ENCODE measurements at regions not wholly inside any gene's neighbourhood (a gene's known extent, or its start where the extent isn't known, plus 50 kb on each side); places are given as distances from the start of the nearest gene placed in this dataset.

DNA sequence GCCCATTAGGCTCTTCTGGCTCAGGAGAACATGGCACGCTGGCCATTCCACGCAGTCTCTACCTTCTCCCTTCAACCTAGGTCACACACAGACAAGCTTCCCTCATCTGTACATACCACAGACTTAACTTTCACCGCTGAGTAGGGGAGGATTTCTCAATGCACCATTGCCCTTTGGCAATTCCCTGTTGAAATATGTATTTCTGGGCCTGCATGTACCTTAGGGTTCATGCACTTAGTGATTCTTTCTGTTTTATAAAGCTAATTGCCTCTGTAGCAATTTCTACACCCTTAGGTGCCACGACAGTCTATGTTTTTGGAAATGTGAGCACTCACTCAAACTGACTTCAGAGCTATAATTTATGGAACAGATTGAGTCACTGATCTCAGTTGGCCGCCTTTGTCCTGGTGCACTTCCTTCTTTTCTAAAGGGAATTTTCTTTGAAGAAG, 253.8 kb upstream of the PRDM1 start:
- TF ChIP-seq, protein P1, sequence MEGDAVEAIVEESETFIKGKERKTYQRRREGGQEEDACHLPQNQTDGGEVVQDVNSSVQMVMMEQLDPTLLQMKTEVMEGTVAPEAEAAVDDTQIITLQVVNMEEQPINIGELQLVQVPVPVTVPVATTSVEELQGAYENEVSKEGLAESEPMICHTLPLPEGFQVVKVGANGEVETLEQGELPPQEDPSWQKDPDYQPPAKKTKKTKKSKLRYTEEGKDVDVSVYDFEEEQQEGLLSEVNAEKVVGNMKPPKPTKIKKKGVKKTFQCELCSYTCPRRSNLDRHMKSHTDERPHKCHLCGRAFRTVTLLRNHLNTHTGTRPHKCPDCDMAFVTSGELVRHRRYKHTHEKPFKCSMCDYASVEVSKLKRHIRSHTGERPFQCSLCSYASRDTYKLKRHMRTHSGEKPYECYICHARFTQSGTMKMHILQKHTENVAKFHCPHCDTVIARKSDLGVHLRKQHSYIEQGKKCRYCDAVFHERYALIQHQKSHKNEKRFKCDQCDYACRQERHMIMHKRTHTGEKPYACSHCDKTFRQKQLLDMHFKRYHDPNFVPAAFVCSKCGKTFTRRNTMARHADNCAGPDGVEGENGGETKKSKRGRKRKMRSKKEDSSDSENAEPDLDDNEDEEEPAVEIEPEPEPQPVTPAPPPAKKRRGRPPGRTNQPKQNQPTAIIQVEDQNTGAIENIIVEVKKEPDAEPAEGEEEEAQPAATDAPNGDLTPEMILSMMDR (IDR thresholded peaks at IDR 0.05): no peak
- TF ChIP-seq HDAC2 (IDR thresholded peaks at IDR 0.05) (no peak), POLR2A (IDR thresholded peaks at IDR 0.05; ENCODE audit: low read length) (no peak), EP300 (IDR thresholded peaks at IDR 0.05) (no peak), ZC3H11A (IDR thresholded peaks at IDR 0.05) (no peak)
- TF ChIP-seq, protein P2, sequence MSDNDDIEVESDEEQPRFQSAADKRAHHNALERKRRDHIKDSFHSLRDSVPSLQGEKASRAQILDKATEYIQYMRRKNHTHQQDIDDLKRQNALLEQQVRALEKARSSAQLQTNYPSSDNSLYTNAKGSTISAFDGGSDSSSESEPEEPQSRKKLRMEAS (IDR thresholded peaks at IDR 0.05): no peak
- TF ChIP-seq, protein P3, sequence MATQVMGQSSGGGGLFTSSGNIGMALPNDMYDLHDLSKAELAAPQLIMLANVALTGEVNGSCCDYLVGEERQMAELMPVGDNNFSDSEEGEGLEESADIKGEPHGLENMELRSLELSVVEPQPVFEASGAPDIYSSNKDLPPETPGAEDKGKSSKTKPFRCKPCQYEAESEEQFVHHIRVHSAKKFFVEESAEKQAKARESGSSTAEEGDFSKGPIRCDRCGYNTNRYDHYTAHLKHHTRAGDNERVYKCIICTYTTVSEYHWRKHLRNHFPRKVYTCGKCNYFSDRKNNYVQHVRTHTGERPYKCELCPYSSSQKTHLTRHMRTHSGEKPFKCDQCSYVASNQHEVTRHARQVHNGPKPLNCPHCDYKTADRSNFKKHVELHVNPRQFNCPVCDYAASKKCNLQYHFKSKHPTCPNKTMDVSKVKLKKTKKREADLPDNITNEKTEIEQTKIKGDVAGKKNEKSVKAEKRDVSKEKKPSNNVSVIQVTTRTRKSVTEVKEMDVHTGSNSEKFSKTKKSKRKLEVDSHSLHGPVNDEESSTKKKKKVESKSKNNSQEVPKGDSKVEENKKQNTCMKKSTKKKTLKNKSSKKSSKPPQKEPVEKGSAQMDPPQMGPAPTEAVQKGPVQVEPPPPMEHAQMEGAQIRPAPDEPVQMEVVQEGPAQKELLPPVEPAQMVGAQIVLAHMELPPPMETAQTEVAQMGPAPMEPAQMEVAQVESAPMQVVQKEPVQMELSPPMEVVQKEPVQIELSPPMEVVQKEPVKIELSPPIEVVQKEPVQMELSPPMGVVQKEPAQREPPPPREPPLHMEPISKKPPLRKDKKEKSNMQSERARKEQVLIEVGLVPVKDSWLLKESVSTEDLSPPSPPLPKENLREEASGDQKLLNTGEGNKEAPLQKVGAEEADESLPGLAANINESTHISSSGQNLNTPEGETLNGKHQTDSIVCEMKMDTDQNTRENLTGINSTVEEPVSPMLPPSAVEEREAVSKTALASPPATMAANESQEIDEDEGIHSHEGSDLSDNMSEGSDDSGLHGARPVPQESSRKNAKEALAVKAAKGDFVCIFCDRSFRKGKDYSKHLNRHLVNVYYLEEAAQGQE (IDR thresholded peaks at IDR 0.05): no peak
